Activated naive CD8-positive, alpha-beta T cell treated with anti-CD3 and anti-CD28 coated beads, Interleukin-2, amount 50 U/mL, for 16 hours (primary cell): ENCODE measurements at regions not wholly inside any gene's neighbourhood (a gene's known extent, or its start where the extent isn't known, plus 50 kb on each side); places are given as distances from the start of the nearest gene placed in this dataset.
"Not testable (repeated sequence)": the region's sequence is repeated elsewhere in the genome, so short reads cannot be mapped to it uniquely, and the experiment has no call there.

Experiments
- DNase-seq: peaks from one replicate; pipeline ENCODE4 v3.0.0-alpha.2; 2020; ENCODE audit warnings: low read depth, low spot score

GRCh38 chr17:45646288-45646988 lies 137.7 kb upstream of the CRHR1 start:
- no peak for DNase-seq

- DNase-seq, result no peak
Observed at GRCh38 chr17:45648642-45649041, 135.5 kb upstream of the CRHR1 start.

- DNase-seq, result no peak
Observed at GRCh38 chr17:45649796-45650195, 134.3 kb upstream of the CRHR1 start.

- no peak for DNase-seq
Observed at GRCh38 chr17:45650561-45650960, 133.6 kb upstream of the CRHR1 start.

GRCh38 chr17:45651145-45651709 lies 132.9 kb upstream of the CRHR1 start:
- no peak for DNase-seq

- no peak for DNase-seq
Observed at GRCh38 chr17:45653616-45654015, 130.5 kb upstream of the CRHR1 start.

- DNase-seq, result no peak
Observed at GRCh38 chr17:45656527-45657181, 127.5 kb upstream of the CRHR1 start.

- DNase-seq, result no peak
Observed at GRCh38 chr17:45660474-45660873, 123.6 kb upstream of the CRHR1 start.

- DNase-seq, result no peak
Observed at GRCh38 chr17:45662432-45662831, 121.7 kb upstream of the CRHR1 start.

GRCh38 chr17:45663772-45664171 lies 120.3 kb upstream of the CRHR1 start:
- no peak for DNase-seq

- DNase-seq, result no peak
Observed at GRCh38 chr17:45664921-45665320, 119.2 kb upstream of the CRHR1 start.

GRCh38 chr17:45666046-45666600 lies 118.0 kb upstream of the CRHR1 start:
- no peak for DNase-seq

GRCh38 chr17:45666641-45667040 lies 117.5 kb upstream of the CRHR1 start:
- DNase-seq, result no peak

GRCh38 chr17:45667591-45668171 lies 116.4 kb upstream of the CRHR1 start:
- no peak for DNase-seq

GRCh38 chr17:45668316-45668715 lies 115.8 kb upstream of the CRHR1 start:
- no peak for DNase-seq

GRCh38 chr17:45672301-45672700 lies 111.8 kb upstream of the CRHR1 start:
- DNase-seq, result no peak

- no peak for DNase-seq
Observed at GRCh38 chr17:45672792-45673191, 111.3 kb upstream of the CRHR1 start.

- DNase-seq, result not testable (repeated sequence)
Observed at GRCh38 chr17:45673759-45674158, 110.4 kb upstream of the CRHR1 start.

GRCh38 chr17:45675012-45675411 lies 109.1 kb upstream of the CRHR1 start:
- DNase-seq, result no peak

GRCh38 chr17:45675892-45676291 lies 108.2 kb upstream of the CRHR1 start:
- DNase-seq, result no peak

- no peak for DNase-seq
Observed at GRCh38 chr17:45676695-45677094, 107.4 kb upstream of the CRHR1 start.

- DNase-seq, result no peak
Observed at GRCh38 chr17:45677770-45678169, 106.3 kb upstream of the CRHR1 start.
